22Rv1 (cell line): ENCODE measurements at regions not wholly inside any gene's neighbourhood (a gene's known extent, or its start where the extent isn't known, plus 50 kb on each side); places are given as distances from the start of the nearest gene placed in this dataset.

Source experiments
- CTCF ChIP-seq: fragments of 450-650 bp; IDR thresholded peaks from 2 replicates; pipeline ENCODE4 v1.5.1; 2017; ENCODE audit warnings: mild to moderate bottlenecking
- ZFX ChIP-seq: fragments of 450-650 bp; IDR thresholded peaks from 2 replicates; pipeline ENCODE4 v1.6.1; 2017; ENCODE audit warnings: antibody characterized with exemption, borderline replicate concordance

GRCh38 chr2:117644403-117644802, 170.1 kb upstream of the DDX18 start:
- TF ChIP-seq CTCF (no peak), ZFX (no peak)
